ENCODE measurements at regions not wholly inside any gene's neighbourhood (a gene's known extent, or its start where the extent isn't known, plus 50 kb on each side); places are given as distances from the start of the nearest gene placed in this dataset.

- intact Hi-C loops (cut with micrococcal nuclease) = no loop called here
- no peak overlapping the region for H3K4me3 Mint-ChIP-seq
- WGBS (ENCODE audit: insufficient coverage) = 84% methylated on average over 5 of the region's 5 CpGs
- Histone ChIP-seq H3K4me3 (ENCODE audit: low read length) (no peak overlapping the region), H3K9me3 (ENCODE audit: control insufficient read depth, insufficient read depth, low read length) (no peaks in the 10 kb centered on the region), H3K36me3 (ENCODE audit: control insufficient read depth, insufficient read depth, low read length) (no peaks in the 10 kb centered on the region), H3K27ac (ENCODE audit: low read length) (no peak overlapping the region), H3K4me1 (ENCODE audit: control insufficient read depth, insufficient read depth, low read length) (no peaks in the 10 kb centered on the region), H3K27me3 (ENCODE audit: control insufficient read depth, insufficient read depth, low read length) (no peaks in the 10 kb centered on the region)
- H3K27me3 Mint-ChIP-seq (ENCODE audit: low read depth in 2 of 2) = peaks cover 11 to 32% of the 10 kb centered on the region in 2 donors
- H3K27ac Mint-ChIP-seq = no peak overlapping the region
- no peaks in the 10 kb centered on the region for H3K4me1 Mint-ChIP-seq
- H3K36me3 Mint-ChIP-seq = peaks cover 5% of the 10 kb centered on the region
- H3K9me3 Mint-ChIP-seq = peaks cover 0 to 2% of the 10 kb centered on the region in 2 donors
- DNase-seq = no peak
- TF ChIP-seq CTCF (IDR thresholded peaks at IDR 0.05) = no peak
- ATAC-seq = no peak
Measured at GRCh38 chr21:38139380-38140168, 117.2 kb upstream of the KCNJ15 start.

GRCh38 chr21:38140207-38140903 is 116.4 kb upstream of the KCNJ15 start:
- H3K4me3 Mint-ChIP-seq = no peak overlapping the region
- Histone ChIP-seq H3K27me3 (ENCODE audit: control insufficient read depth, insufficient read depth, low read length) (no peaks in the 10 kb centered on the region), H3K9me3 (ENCODE audit: control insufficient read depth, insufficient read depth, low read length) (no peaks in the 10 kb centered on the region), H3K4me1 (ENCODE audit: control insufficient read depth, insufficient read depth, low read length) (no peaks in the 10 kb centered on the region), H3K27ac (ENCODE audit: low read length) (no peak overlapping the region), H3K4me3 (ENCODE audit: low read length) (no peak overlapping the region), H3K36me3 (ENCODE audit: control insufficient read depth, insufficient read depth, low read length) (no peaks in the 10 kb centered on the region)
- ATAC-seq = no peak
- DNase-seq = no peak
- intact Hi-C loops (cut with micrococcal nuclease) = no loop called here
- H3K36me3 Mint-ChIP-seq = peaks cover 6% of the 10 kb centered on the region
- peaks cover 13 to 39% of the 10 kb centered on the region in 2 donors for H3K27me3 Mint-ChIP-seq (ENCODE audit: low read depth in 2 of 2)
- no peak for TF ChIP-seq CTCF (IDR thresholded peaks at IDR 0.05)
- H3K9me3 Mint-ChIP-seq = peaks cover 1 to 2% of the 10 kb centered on the region in 2 donors
- no peak overlapping the region for H3K27ac Mint-ChIP-seq
- no peaks in the 10 kb centered on the region for H3K4me1 Mint-ChIP-seq
- WGBS (ENCODE audit: insufficient coverage) = 76% methylated on average over 5 of the region's 5 CpGs

GRCh38 chr21:38142224-38142623 is 114.6 kb upstream of the KCNJ15 start:
- Histone ChIP-seq H3K27me3 (ENCODE audit: control insufficient read depth, insufficient read depth, low read length) (no peaks in the 10 kb centered on the region), H3K4me1 (ENCODE audit: control insufficient read depth, insufficient read depth, low read length) (no peaks in the 10 kb centered on the region), H3K9me3 (ENCODE audit: control insufficient read depth, insufficient read depth, low read length) (no peaks in the 10 kb centered on the region), H3K27ac (ENCODE audit: low read length) (no peak overlapping the region), H3K4me3 (ENCODE audit: low read length) (no peak overlapping the region), H3K36me3 (ENCODE audit: control insufficient read depth, insufficient read depth, low read length) (no peaks in the 10 kb centered on the region)
- ATAC-seq (no peak), DNase-seq (no peak)
- no peak for TF ChIP-seq CTCF (IDR thresholded peaks at IDR 0.05)
- Mint-ChIP-seq H3K27me3 (ENCODE audit: low read depth in 2 of 2) (peaks cover 15 to 43% of the 10 kb centered on the region in 2 donors), H3K4me3 (no peak overlapping the region), H3K36me3 (peaks cover 6% of the 10 kb centered on the region), H3K4me1 (no peaks in the 10 kb centered on the region), H3K9me3 (peaks cover 2 to 4% of the 10 kb centered on the region in 2 donors), H3K27ac (no peak overlapping the region)
- intact Hi-C loops (cut with micrococcal nuclease) = no loop called here

All from natural killer cell (primary cell).